H1 (cell line): ENCODE measurements at regions not wholly inside any gene's neighbourhood (a gene's known extent, or its start where the extent isn't known, plus 50 kb on each side); places are given as distances from the start of the nearest gene placed in this dataset.

Experiments
- EGR1 ChIP-seq: IDR thresholded peaks from 2 replicates; pipeline ENCODE4 v1.6.1; 2011; ENCODE audit warnings: low read depth, low read length, borderline replicate concordance
- EZH2 ChIP-seq: fragments of 200-600 bp; sonication (generic); IDR thresholded peaks from 2 replicates; pipeline ENCODE4 v1.7.1; 2012; ENCODE audit warnings: low read depth, mild to moderate bottlenecking, moderate library complexity, low read length, inconsistent platforms; ENCODE audit not compliant: severe bottlenecking
- GABPA ChIP-seq: IDR thresholded peaks from 2 replicates; pipeline ENCODE4 v1.6.1; 2011; ENCODE audit warnings: mild to moderate bottlenecking, low read length, moderate library complexity, borderline replicate concordance; ENCODE audit not compliant: insufficient read depth
- POLR2AphosphoS5 ChIP-seq: IDR thresholded peaks from 2 replicates; pipeline ENCODE4 v1.6.1; 2011; ENCODE audit warnings: low read depth, low read length
- TCF12 ChIP-seq: IDR thresholded peaks from 2 replicates; pipeline ENCODE4 v1.6.1; 2011; ENCODE audit warnings: low read depth, mild to moderate bottlenecking, low read length
- YY1 ChIP-seq: IDR thresholded peaks from 2 replicates; pipeline ENCODE4 v1.6.1; 2011; ENCODE audit warnings: low read depth, mild to moderate bottlenecking, low read length

GRCh38 chr6:155791891-155792290 lies 336.3 kb upstream of the NOX3 start (continued):
- TF ChIP-seq POLR2AphosphoS5: no peak
- TF ChIP-seq EZH2: no peak
- no peak for TF ChIP-seq EGR1
- no peak for TF ChIP-seq GABPA
- TF ChIP-seq TCF12: no peak
- TF ChIP-seq YY1: no peak
